CD4-positive, alpha-beta T cell treated with Interleukin-4 for 1 hour (primary cell): ENCODE measurements at regions not wholly inside any gene's neighbourhood (a gene's known extent, or its start where the extent isn't known, plus 50 kb on each side); places are given as distances from the start of the nearest gene placed in this dataset.

Experiments used
- DNase-seq, 2 donors: peaks; one replicate each; pipeline ENCODE4 v3.0.0-alpha.2; 2020 to 2022

DNA sequence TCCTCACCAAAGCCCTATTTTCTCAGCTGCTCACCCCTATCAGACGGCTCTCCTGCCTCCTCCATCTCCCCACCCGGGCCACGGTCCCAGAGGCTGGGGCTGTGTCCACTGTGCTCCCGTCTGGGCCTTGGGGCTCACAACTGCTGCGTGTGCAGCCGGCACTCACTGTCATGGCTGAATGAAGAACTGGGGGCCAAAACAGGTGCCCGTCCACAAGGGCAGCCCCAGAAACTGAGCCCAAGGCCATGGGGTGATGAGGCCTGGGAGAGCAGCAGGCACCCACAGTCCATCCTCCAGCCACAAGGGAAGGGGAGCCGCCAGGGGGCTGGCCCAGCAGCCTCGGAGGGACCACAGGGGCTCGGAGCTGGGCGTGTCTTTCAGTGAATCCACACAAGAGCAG lies 159.5 kb downstream of the DLL1 start:
- DNase-seq = no peak

DNA sequence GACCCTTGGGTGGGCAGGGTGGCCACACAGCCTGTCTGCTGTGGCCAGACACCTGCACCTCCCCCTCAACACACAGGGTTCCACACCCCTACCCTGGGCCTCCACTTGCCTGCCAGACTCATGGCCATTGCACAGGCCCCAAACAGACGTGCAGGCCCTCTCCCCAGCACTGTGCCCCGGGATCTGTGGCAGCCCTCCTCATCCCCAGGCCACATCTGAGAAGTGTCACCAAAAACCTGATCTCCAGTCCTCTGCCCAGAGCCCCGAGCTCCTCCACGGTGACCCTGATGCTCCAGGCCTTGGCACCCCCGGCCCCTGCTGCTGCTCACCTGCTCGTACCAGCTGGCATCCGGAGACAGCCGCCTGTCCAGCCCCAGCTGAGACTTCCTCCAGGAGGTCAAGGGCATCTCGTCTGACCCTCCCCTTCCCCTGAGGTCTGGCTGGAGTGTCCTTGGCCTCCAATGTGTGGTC lies 160.1 kb downstream of the DLL1 start:
- no peak for DNase-seq

DNA sequence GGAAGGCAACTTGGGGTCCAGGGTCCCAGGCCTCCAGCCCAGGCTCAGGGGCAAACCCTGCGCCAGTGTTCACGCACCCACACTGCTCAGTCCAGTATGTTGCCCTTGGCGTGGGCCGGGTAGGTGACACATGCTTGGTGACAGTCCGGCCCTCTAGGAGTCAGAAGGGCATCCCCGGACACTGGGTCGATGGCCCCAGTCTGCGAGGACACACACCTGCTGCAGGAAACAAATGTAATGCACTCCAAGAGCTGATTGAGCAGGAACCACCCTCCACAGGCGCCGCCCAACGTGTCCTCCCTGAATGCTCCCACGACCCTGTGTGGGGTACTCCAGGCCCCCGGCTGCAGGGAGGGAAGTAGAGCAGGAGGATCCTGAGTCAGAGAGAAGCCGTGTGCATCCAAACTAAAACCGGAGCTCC lies 160.7 kb downstream of the DLL1 start:
- DNase-seq = no peak

DNA sequence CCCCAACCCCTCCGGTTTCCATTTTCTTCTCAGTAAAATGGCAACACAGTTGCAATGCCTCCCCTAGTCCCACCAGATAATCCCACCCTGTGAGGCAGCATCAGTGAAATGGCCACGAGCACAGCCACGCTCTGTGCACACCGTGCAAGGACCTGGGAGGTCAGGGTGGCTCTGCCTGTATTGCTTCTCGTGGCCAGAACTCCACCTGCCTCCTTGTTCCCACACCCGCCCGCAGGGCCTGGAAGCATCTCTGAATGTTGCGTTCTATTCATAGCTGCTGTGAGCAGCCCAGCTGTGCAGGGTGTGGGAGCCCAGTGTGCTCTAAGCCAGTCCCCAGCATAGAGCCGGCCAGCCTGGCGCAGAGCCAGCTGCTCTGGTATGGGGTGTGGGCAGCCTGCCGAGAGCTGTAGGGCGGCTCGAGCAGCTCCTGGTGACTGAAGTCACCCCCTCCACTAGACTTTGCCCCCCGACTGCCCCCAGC lies 161.1 kb downstream of the DLL1 start:
- no peak for DNase-seq

DNA sequence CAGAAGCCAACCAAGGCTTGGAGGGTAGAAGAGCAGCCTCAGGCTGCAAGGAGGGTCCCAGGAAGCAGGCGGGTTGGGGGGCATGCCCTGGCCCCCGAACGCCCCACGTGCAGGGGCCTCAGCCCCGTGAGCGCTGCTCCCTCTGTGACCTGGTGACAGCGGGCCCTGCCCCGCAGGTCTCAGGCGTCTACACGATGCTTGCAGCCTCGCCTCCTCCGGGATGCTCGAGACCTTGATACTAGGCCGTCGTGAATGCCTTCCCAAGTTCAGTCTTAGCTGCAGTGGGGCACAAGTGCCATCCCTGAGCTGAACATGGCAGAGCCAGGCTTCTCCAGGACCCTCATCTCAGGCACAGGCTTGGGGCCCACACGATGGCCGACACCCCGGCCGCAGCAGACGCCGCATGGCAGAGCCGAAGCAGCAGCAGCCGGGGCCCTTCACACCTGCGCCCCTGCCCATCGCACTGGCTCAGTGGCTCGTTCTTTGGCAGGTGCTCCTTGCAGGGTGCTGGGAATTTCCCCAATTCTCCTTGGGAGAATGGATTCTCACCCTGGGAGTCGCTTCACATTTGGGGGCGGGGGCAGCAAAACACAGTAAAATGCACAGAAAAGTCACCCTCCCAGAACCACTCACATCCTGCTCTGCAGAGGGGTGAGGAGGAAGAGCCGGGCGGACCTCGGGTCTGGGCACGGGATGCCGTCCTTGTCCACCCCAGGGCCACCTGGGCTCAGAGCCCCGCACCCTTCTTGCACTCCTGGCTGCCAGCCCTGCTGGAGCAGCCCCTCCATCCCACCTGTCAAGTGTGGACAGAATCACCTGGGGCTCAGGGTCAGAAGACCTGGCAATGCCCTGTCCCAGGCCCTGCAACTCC lies 161.8 kb downstream of the DLL1 start:
- no peak for DNase-seq

DNA sequence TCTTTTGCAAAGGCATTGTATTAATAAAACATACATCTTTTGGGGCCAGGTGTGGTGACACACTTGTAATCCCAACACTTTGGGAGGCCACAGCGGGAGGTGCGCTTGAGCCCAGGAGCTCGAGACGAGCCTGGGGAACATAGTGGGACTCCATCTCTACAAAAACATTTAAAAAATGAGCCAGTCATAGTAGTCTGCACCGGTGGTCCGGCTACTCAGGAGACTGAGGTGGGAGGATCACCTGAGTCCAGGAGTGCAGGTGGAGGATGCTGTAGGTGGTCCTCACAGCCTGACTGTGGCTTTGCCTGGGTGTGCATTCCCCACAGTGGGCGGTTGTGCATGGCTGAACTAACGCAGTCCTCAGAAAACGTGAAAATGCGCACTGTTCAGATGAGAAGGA lies 162.5 kb downstream of the DLL1 start:
- no peak for DNase-seq

DNA sequence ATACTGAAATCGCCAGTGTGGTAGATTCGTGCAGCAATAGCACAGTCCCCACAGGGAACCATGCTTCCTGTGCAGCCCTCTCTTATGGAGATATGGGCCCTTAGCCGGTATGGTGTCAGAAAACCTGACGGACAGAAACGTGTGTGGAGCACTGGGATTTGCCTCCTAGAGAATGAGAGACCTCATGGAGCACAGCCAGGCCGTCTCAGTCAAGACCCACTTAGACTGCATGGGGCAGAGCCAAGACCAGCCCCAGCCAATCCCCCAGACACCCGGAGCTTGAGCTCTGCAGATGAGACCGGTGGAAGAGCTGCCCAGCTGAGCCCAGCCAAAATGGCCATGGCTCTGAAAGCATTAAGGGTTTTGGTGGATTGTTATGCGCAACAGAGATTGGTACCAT lies 163.7 kb downstream of the DLL1 start:
- no peak for DNase-seq

DNA sequence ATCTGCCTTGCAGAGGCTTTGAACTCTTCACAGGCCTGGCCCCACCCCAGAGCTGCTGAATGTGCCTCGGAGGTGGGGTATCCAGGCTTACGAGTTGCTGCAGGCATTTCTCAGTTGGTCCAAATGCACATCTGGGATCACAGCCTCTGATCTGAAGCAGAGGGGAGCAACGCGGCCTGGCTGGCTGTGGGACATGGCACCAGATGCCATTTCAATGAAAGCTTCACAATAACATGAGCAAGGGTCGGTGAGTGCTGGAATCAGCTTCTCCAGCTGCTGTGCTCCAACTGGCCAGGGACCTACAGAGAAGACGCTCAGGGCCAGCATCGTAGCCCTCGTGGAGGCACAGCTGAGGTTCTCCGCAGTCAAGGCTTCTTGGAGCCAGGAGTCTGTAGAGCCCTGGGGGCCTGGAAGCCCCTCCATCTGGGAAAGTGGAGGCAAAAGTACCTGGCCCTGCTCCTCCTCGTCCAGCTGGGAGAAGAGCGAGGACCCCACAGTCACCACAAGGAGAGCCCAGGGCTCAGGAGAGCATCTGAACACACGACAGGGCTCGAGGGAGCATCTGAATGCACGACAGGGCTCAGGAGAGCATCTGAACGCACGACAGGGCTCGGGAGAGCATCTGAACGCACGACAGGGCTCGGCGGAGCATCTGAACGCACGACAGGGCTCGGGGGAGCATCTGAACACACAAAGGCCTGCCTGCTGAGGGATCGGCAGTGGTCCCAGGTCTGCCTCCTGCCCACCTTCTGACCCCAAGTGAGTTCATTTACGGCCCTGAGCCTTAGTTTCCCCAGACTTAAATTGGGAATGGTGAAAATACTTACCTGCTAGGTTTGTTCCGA lies 165.2 kb downstream of the DLL1 start:
- no peak for DNase-seq

DNA sequence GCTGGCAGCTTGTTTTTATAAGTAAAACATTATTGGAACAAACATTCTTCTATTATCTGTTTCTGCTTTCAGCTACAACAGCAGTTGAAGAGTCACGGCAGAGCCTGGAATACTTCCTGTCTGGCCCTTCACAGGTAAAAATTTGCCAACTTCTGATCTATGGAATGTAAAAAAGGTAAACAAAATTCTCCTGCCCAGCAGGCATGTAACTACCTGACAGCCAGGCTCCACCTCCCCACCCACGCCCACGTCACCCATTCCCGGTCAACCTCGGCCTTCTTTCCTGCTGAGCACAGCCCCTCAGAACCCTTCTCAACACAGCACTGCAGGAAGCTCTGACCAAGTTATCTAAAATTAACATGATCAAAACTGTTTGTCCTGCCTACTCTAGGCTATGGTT lies 166.0 kb downstream of the DLL1 start:
- no peak for DNase-seq

DNA sequence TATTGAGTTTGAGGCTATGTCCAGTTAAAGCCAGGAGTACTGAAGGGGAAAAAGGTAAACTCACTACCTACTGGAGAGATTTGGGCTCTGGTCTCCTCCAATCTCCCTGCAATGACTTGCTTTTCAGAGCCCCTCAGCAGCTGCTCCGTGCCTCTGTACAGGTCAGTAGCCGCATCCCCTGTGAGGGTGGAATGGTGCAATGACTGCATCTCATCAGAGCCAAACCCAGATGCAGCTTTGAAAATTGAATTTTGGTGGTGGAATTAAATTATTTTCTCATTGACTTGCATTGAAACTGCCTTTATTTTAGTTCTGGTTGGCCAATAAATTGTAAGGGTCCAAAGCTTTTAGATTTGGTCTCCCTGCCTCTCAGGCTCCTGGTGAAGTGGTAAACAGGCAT lies 166.7 kb downstream of the DLL1 start:
- no peak for DNase-seq

DNA sequence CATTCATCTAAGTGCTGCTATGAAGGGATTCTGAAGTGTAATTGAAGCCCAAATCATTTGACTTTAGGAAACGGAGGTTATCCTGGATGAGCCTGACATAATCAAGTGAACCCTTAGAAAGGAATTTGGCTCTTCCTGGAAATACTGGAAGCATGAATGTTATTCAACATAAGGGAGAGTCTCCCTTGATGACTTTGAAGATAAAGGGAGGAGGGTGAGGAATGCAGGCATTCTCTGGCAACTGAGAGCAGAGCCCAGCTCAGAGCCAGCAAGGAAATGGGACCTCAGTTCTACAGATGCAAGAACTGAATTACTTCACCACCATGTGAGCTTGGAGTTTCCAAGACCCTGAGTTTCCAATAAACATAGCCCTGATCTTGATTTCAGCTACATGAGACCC lies 168.2 kb downstream of the DLL1 start:
- no peak for DNase-seq

DNA sequence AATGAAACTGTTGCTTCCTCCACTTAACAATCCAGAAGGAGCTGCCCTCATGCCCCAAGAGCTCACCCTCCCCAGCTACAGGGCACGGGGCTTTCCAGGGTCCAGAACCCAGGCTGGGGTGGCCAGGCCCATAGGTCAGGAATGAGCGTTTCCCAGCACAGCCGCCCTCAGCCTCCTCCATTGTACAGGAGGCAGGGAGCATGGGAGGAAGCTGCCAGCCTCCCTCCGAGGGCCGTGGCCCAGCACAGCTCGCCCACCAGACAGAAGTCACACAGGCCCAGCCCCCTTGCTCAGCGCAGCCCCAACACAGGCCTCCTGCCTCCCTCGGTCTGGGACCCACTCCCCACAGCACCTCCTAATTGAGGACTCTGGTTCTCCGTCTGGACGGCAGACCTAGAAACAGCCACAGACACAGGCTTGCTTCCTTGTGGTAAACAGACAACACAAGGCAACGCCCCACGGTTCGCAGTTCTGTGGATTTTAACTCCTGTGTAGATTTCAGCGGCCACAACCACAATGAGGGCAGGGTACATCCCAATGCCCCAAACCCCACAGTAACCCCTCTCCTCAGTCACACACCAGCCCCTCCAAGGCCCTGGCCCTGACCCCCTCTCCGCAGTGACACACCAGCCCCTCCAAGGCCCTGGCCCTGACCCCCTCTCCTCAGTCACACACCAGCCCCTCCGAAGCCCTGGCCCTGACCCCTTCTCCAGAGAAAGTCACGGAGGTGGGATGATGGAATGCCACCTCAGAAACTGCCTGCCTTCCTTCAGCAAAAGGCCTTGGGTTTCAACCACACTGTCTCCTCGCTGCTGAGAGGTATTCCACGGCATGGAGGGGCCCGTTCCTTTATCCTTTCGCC lies 173.5 kb downstream of the DLL1 start:
- no peak for DNase-seq

DNA sequence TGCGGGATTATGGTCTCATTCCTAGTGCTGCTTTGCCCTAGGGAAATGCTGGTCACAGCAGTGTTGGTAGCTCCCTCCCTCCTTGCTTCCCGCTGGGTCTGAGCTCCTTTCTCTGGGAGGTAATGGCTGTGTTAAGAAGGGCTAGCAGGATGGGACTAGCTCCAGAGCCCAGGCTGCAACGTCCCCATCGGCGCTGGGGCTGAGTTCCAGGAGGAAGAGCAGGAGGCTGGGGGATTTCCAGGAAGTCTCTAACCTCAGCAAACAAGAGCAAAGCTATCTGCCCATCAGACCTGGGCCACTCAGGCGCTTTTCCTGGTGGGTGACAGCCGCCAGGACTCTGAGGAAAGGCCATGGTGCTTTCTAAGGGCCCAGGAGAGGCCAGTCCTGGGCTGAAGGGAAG lies 174.2 kb downstream of the DLL1 start:
- DNase-seq = no peak

DNA sequence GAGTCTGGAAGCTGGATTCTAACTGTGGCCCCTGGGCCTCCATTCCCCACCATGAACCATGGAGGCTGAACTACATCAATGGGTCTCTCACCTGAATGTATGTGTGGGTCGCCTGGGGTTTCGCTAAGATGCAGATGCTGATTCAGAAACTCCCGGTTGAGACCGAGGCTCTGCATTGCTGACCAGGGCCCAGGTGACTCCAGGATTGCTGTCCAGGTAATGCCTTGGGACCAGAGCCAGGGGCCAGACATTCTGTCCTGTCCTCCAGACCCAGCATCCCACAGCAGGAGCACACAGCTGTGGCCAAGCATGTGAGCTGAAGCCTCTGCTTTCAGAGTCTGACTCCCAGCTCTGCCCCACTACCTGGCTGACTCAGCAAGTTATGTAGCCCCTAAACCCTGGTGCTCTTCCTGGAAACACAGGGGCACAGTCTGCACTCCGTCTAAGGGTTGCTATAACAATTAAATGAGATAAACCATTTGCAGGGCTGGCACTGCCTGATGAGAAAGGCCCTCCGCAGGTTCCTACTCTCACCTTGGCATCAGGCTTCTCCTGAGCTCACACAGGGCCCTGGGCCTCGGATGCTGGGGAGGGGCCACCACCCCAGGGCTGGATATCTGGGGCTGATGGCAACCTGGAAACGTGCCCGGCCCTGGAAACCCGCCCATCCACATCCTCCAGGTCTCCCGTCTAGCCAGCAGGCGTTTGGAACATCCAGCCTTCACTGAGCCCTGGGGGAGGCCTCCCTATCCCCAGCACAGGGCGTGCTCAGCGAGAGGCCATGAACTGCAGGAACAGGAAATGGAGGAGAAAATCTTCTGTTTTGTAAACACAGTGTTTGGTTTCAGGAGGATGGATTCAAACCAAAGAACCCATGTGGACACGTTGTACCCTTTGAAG lies 175.7 kb downstream of the DLL1 start:
- DNase-seq = no peak

DNA sequence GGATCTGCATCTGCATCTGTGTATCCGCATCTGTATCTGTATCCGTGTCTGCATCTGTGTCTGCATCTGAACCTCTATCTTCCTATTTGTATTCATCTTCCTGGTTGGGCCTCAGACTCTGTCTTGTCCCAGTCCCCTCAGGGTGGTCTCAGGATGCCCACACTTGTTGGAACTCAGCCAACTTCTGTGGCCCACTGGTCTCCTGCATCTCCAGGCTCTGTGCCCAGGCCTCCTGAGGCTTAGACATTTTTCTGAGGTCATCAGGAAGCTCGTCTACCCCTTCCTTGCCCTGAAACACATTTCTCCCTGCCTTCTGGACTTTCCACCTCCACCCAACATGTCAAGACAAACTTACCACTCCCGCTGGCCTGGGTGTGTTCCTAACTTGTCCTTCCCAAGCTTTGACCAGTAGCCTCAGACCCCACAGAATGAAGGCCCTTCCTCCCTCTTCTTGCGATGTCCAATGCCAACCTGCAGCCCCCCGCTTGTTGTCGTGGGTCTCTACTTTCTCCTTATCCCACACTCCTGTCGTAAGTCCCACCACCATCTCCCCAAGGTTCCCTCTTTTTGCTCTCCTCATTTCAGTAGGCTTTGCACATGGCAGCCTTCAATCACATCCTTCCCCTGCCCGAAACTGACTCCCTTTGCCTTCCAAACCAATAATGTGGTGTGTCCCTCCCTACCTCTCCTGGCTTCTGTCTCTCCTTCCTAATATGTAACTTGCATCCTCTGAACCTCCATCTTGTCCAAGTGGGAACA lies 176.5 kb downstream of the DLL1 start:
- DNase-seq = no peak

DNA sequence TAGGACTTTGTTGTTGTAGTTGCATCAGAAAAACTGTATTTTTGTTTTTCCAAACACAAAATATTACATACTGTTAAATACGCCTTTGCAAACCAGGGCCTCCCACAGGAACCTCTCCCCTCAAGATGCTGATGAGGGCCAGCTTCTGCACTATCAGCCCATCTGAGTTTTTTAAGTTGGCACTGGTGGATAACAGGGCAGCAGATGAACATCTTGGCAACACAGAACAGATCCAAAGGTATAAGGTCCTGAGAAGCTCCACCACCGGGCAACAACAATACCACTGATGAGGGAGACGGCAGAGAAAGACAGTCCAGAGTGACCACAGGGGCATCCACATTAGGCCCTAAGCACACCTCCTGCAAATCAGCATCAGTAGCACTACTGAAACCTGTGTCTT lies 177.7 kb downstream of the DLL1 start:
- no peak for DNase-seq

DNA sequence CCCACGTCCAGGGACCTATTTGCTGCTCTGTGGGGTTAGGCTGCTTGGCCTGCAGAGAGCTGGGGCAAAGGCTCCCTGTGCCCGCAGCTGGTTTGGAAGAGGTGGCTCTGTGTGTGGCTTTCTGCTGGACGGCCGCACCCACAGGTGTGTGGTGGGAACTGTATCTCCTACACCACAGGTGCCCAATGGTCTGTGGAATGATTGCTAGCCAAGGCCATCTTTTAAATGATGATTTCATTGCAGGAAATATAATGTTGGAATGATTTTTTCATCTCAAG lies 178.4 kb downstream of the DLL1 start:
- DNase-seq = no peak

DNA sequence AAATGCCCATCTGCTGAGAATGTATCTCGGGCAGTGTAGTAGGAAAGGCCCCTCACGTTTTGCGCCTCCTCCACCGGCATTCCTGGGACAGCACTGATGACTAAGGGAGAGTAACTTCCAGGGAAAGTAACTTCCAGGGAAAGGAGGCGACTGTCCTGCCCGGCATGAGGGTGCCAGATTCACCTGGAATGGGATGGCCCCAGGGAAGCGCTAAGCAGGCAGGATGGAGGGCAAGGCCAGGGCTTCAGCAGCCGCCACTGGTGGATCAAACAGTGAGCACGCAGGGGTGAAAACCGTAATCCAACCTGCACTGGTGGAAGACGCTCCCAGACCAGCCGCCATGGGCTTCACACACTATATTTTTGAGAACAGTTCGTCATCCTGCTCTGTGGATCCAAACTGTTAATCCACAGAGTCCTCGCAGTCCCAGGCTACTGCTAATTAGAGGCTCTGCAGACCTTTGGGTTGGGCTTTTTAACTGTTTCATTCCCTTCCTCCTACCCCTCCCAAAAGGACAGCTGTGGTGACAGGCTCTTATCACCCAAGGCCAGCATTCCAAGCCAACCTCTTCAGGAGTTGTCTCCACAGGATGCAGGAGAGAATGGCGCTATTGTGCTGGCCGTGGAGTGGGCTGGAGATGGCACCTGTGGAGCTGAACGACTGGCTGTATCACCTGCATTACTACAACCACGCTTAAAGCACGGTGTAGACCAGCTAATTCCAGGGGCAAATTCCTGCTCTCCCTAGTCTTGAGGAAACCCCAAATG lies 178.9 kb downstream of the DLL1 start:
- DNase-seq = no peak

DNA sequence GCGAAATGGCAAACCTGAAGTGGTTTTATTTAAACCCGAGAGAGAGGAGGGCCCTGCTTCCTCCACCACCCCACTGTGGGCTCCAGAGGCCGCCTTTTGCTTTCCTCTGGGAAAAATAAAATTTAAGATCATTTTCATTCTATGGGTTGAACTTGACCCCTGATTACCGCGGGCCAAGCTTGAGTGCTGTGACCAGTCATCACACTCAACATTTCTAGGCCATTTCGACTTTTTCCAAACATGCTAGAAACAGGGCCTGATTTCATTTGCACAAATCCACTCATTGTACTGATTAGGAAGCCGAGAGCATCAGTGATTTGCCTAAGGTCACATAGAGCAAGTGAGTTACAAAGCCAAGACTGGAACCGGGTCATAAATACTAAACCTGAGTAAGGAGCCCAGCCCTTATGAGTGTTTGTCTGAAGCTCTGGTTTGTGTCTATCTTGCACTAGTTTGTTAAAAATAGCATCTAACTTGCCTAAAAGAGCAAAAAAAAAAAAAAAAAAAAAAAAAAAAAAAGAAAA lies 179.7 kb downstream of the DLL1 start:
- DNase-seq = no peak
